OCI-M1 (cell line): ENCODE measurements at regions not wholly inside any gene's neighbourhood (a gene's known extent, or its start where the extent isn't known, plus 50 kb on each side); places are given as distances from the start of the nearest gene placed in this dataset.
"Not testable (repeated sequence)": the region's sequence is repeated elsewhere in the genome, so short reads cannot be mapped to it uniquely, and the experiment has no call there.

Experiments used
- DNase-seq: peaks from one replicate; lab custom pipeline; 2025; lab: John Stamatoyannopoulos, UW

GRCh38 chr4:117811731-117812130 is 222.6 kb upstream of the NDST3 start:
- no peak for DNase-seq

- DNase-seq = no peak
Observed at GRCh38 chr4:117814277-117815246, 219.7 kb upstream of the NDST3 start.

- DNase-seq = no peak
Observed at GRCh38 chr4:117817301-117817700, 217.0 kb upstream of the NDST3 start.

- no peak for DNase-seq
Observed at GRCh38 chr4:117821834-117822233, 212.5 kb upstream of the NDST3 start.

- no peak for DNase-seq
Observed at GRCh38 chr4:117823388-117823787, 210.9 kb upstream of the NDST3 start.

- no peak for DNase-seq
Observed at GRCh38 chr4:117825600-117825999, 208.7 kb upstream of the NDST3 start.

- no peak for DNase-seq
Observed at GRCh38 chr4:117831060-117831683, 203.1 kb upstream of the NDST3 start.

- no peak for DNase-seq
Observed at GRCh38 chr4:117835566-117835965, 198.7 kb upstream of the NDST3 start.

GRCh38 chr4:117844594-117844993 is 189.7 kb upstream of the NDST3 start:
- DNase-seq = no peak

- DNase-seq = no peak
Observed at GRCh38 chr4:117845270-117845669, 189.0 kb upstream of the NDST3 start.

- DNase-seq = peak; percentile 67
Observed at GRCh38 chr4:117847849-117848248, 186.4 kb upstream of the NDST3 start.

GRCh38 chr4:117868201-117868600 is 166.1 kb upstream of the NDST3 start:
- DNase-seq = no peak

GRCh38 chr4:117873779-117874178 is 160.5 kb upstream of the NDST3 start:
- no peak for DNase-seq

GRCh38 chr4:117874216-117874615 is 160.1 kb upstream of the NDST3 start:
- DNase-seq = no peak

GRCh38 chr4:117889978-117890377 is 144.3 kb upstream of the NDST3 start:
- no peak for DNase-seq

GRCh38 chr4:117893207-117893606 is 141.1 kb upstream of the NDST3 start:
- DNase-seq = no peak

- DNase-seq = no peak
Observed at GRCh38 chr4:117898496-117898895, 135.8 kb upstream of the NDST3 start.

- peak; percentile 51 for DNase-seq
Observed at GRCh38 chr4:117900832-117901231, 133.5 kb upstream of the NDST3 start.

GRCh38 chr4:117907646-117908045 is 126.6 kb upstream of the NDST3 start:
- DNase-seq = no peak

GRCh38 chr4:117908306-117909207 is 125.7 kb upstream of the NDST3 start:
- DNase-seq = no peak

GRCh38 chr4:117916728-117917127 is 117.6 kb upstream of the NDST3 start:
- no peak for DNase-seq

- DNase-seq = not testable (repeated sequence)
Observed at GRCh38 chr4:117922311-117922710, 112.0 kb upstream of the NDST3 start.
